Neural progenitor cell (in vitro differentiated cells): ENCODE measurements at regions not wholly inside any gene's neighbourhood (a gene's known extent, or its start where the extent isn't known, plus 50 kb on each side); places are given as distances from the start of the nearest gene placed in this dataset.

Experiments
- DNase-seq: peaks from one replicate; pipeline ENCODE4 v3.0.0-alpha.2; 2016; ENCODE audit warnings: low spot score
- H2AFZ ChIP-seq: fragments of 200-600 bp; sonication (generic); replicated peaks from 2 replicates; pipeline ENCODE4 v1.6.1; 2016; ENCODE audit warnings: antibody characterized with exemption
- H3F3A ChIP-seq: fragments of 200-600 bp; sonication (generic); 2 replicates; pipeline ENCODE4 v1.6.1; 2016; ENCODE audit warnings: antibody characterized with exemption, low read depth
- H3K27ac ChIP-seq: fragments of 200-600 bp; sonication (generic); 2 replicates; pipeline ENCODE4 v1.5.1; 2016; ENCODE audit warnings: mild to moderate bottlenecking
- H3K27me3 ChIP-seq: fragments of 200-600 bp; sonication (generic); 2 replicates; pipeline ENCODE4 v1.6.1; 2016; ENCODE audit warnings: mild to moderate bottlenecking, moderate library complexity
- H3K36me3 ChIP-seq: fragments of 200-600 bp; sonication (generic); 2 replicates; pipeline ENCODE4 v1.5.1; 2016
- H3K4me1 ChIP-seq: fragments of 200-600 bp; sonication (generic); 2 replicates; pipeline ENCODE4 v1.6.1; 2016; ENCODE audit warnings: mixed run types
- H3K4me2 ChIP-seq: fragments of 200-600 bp; sonication (generic); 2 replicates; pipeline ENCODE4 v1.6.1; 2016
- H3K4me3 ChIP-seq: fragments of 200-600 bp; sonication (generic); 2 replicates; pipeline ENCODE4 v1.5.1; 2016
- H3K79me2 ChIP-seq: fragments of 200-600 bp; sonication (generic); 2 replicates; pipeline ENCODE4 v1.6.1; 2016; ENCODE audit warnings: low read depth
- H3K9ac ChIP-seq: fragments of 200-600 bp; sonication (generic); 2 replicates; pipeline ENCODE4 v1.6.1; 2016
- H3K9me3 ChIP-seq: fragments of 200-600 bp; sonication (generic); 2 replicates; pipeline ENCODE4 v1.5.1; 2016; ENCODE audit warnings: low read depth
- H4K20me1 ChIP-seq: fragments of 200-600 bp; sonication (generic); 2 replicates; pipeline ENCODE4 v1.6.1; 2016; ENCODE audit warnings: low read depth
- H3K27ac Mint-ChIP-seq: 3 replicates; pipeline ENCODE4 v1.8.0; 2021; ENCODE audit warnings: mixed read lengths
- H3K27me3 Mint-ChIP-seq: 2 replicates; pipeline ENCODE4 v1.8.0; 2022; ENCODE audit warnings: low read depth, mild to moderate bottlenecking, inconsistent platforms, moderate library complexity, mixed read lengths; ENCODE audit not compliant: insufficient read depth
- H3K36me3 Mint-ChIP-seq: 3 replicates; pipeline ENCODE4 v1.8.0; 2021; ENCODE audit warnings: mixed read lengths
- H3K4me1 Mint-ChIP-seq: 3 replicates; pipeline ENCODE4 v1.8.0; 2021; ENCODE audit warnings: mixed read lengths
- H3K4me3 Mint-ChIP-seq: 3 replicates; pipeline ENCODE4 v1.8.0; 2021; ENCODE audit warnings: mild to moderate bottlenecking, moderate library complexity, mixed read lengths
- H3K9me3 Mint-ChIP-seq: 3 replicates; pipeline ENCODE4 v1.8.0; 2020; ENCODE audit warnings: mixed read lengths
- CTCF ChIP-seq: fragments of 200-600 bp; sonication (generic); IDR thresholded peaks from 2 replicates; pipeline ENCODE4 v1.5.1; 2017; ENCODE audit warnings: antibody characterized with exemption, mild to moderate bottlenecking
- EZH2 ChIP-seq: fragments of 200-600 bp; sonication (generic); IDR thresholded peaks from 2 replicates; pipeline ENCODE4 v1.6.1; 2017; ENCODE audit warnings: antibody characterized with exemption, mild to moderate bottlenecking, moderate library complexity
- EZH2phosphoT487 ChIP-seq: fragments of 200-600 bp; sonication (generic); IDR thresholded peaks from 2 replicates; pipeline ENCODE4 v1.6.1; 2017; ENCODE audit warnings: antibody characterized with exemption

DNA sequence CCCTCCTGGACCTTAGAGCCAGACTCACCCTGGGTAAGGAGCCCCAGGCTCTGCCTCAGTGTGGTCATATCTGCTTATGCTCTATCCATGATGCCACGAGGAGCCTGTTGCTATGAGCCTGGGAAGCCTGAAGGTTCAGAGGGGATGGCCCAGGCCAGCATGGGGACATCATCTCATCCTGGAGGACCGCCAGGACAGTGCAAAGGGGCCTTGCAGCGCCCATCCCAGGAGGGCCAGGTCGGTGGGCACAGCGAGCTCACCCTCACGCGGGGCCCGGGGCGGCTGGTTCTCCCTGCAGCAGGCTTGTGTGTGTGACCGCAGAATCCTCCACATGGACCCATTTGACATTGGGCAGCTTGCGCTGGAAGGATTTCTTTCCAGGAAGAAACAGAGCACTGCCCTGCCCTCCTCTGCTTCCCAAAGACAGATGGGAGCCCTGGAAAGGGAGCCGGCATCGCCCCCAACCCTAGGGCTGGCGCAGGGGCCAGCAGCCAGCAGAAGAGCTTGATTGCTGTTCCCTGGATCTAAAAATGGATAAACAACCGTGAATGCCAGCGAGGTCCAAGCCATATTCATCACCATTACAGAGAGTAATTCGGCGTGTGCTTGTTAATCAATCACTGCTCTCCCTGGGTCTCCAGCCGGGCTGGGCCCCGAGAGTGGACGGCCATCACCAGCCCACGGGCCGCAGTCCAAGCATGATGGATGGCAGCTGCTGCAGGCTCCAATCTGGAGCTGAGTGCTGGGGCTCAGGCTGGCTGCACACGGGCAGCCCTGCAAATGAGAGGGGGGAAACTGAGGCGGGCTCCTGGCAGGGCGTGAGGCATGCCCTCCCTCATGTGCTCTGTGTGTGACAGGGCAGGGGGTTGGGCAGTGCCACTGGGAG, 739.7 kb downstream of the BRD1 start:
- Mint-ChIP-seq H3K27ac (no peak overlapping the region), H3K4me3 (no peak overlapping the region), H3K4me1 (peaks cover 5% of the 10 kb centered on the region)

DNA sequence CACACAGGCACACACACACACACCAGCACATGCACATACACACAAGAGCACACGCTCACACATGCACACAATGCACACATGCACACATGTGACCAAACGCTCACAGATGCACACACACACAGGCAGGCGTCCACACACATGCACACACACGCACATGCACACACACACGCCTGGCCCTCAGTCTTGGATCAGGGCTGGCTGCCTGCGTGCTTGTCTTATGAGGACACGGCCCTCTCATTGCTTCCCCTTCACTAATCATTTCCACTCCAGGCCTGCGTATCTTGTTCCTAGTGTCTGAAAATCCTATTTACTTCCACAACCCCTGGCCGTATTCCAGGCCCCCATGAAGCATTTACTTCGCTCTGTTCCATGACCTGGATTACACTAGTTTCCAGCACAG, 740.5 kb downstream of the BRD1 start:
- H3K4me3 Mint-ChIP-seq: no peak overlapping the region
- Histone ChIP-seq H3K79me2 (no peaks in the 10 kb centered on the region), H3K9ac (no peak overlapping the region), H3K27me3 (no peaks in the 10 kb centered on the region), H4K20me1 (no peaks in the 10 kb centered on the region), H3K4me3 (no peak overlapping the region), H3K9me3 (no peaks in the 10 kb centered on the region), H3K27ac (no peak overlapping the region), H3K36me3 (no peaks in the 10 kb centered on the region), H3F3A (no peaks in the 10 kb centered on the region), H3K4me1 (no peaks in the 10 kb centered on the region), H2AFZ (no peak overlapping the region), H3K4me2 (no peak overlapping the region)
- H3K4me1 Mint-ChIP-seq: peaks cover 5% of the 10 kb centered on the region
- peaks cover 2% of the 10 kb centered on the region for H3K9me3 Mint-ChIP-seq
- DNase-seq: no peak
- no peaks in the 10 kb centered on the region for H3K36me3 Mint-ChIP-seq
- peaks cover 17% of the 10 kb centered on the region for H3K27me3 Mint-ChIP-seq
- no peak overlapping the region for H3K27ac Mint-ChIP-seq
- TF ChIP-seq CTCF (no peak), EZH2phosphoT487 (no peak), EZH2 (no peak)

More for the DNA sequence above, 739.7 kb downstream of the BRD1 start:
- Histone ChIP-seq H4K20me1 (no peaks in the 10 kb centered on the region), H3K9ac (no peak overlapping the region), H3F3A (no peaks in the 10 kb centered on the region), H3K36me3 (no peaks in the 10 kb centered on the region), H3K27me3 (no peaks in the 10 kb centered on the region), H2AFZ (no peak overlapping the region), H3K79me2 (no peaks in the 10 kb centered on the region), H3K27ac (no peak overlapping the region), H3K4me2 (no peak overlapping the region), H3K4me3 (no peak overlapping the region), H3K4me1 (no peaks in the 10 kb centered on the region), H3K9me3 (no peaks in the 10 kb centered on the region)
- Mint-ChIP-seq H3K36me3 (no peaks in the 10 kb centered on the region), H3K9me3 (peaks cover 2% of the 10 kb centered on the region), H3K27me3 (peaks cover 17% of the 10 kb centered on the region)
- no peak for DNase-seq
- TF ChIP-seq CTCF (no peak), EZH2 (no peak), EZH2phosphoT487 (no peak)

- peaks cover 2% of the 10 kb centered on the region for H3K9me3 Mint-ChIP-seq
- H3K9ac ChIP-seq: no peak overlapping the region
- no peak overlapping the region for H3K4me3 ChIP-seq
- no peaks in the 10 kb centered on the region for H3K36me3 ChIP-seq
- H3K27me3 Mint-ChIP-seq: peaks cover 17% of the 10 kb centered on the region
- H3K27ac Mint-ChIP-seq: no peak overlapping the region
- H3K79me2 ChIP-seq: no peaks in the 10 kb centered on the region
- TF ChIP-seq EZH2 (no peak), CTCF (no peak), EZH2phosphoT487 (no peak)
- peaks cover 5% of the 10 kb centered on the region for H3K4me1 Mint-ChIP-seq
- no peak for DNase-seq
- no peak overlapping the region for H3K4me2 ChIP-seq
- H2AFZ ChIP-seq: no peak overlapping the region
- H3K27me3 ChIP-seq: no peaks in the 10 kb centered on the region
- no peaks in the 10 kb centered on the region for H3K4me1 ChIP-seq
- H3K4me3 Mint-ChIP-seq: no peak overlapping the region
- H3K36me3 Mint-ChIP-seq: no peaks in the 10 kb centered on the region
- H4K20me1 ChIP-seq: no peaks in the 10 kb centered on the region
- no peaks in the 10 kb centered on the region for H3F3A ChIP-seq
- no peaks in the 10 kb centered on the region for H3K9me3 ChIP-seq
- H3K27ac ChIP-seq: no peak overlapping the region
These were observed 741.0 kb downstream of the BRD1 start for GRCh38 chr22:49086606-49087157.
